HG02642 (cell line): ENCODE measurements at regions not wholly inside any gene's neighbourhood (a gene's known extent, or its start where the extent isn't known, plus 50 kb on each side); places are given as distances from the start of the nearest gene placed in this dataset.

Experiments
- ATAC-seq: cut with Tn5 transposase; IDR thresholded peaks from one replicate; pipeline ENCODE4 v1.9.1; 2021; ENCODE audit warnings: mild to moderate bottlenecking; ENCODE audit not compliant: unreplicated experiment, poor library complexity

DNA sequence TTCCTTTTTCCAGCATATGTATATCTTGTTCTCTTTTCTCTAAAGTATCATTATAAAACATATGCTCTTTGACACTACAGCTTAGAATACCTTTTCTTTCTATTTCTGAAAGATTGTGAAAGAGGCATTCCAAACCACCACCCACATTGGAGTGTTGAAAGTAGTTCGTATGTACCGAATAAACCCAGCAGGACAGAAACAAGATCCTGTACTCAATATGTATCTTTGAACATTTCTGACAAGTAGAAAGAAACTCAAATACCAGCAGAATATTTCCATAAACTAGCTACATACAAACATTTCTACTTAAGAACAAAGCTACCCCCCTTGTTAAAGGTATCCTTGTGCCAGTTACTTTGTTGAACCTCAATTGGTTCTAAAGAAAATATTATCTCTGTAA is 415.3 kb upstream of the ALCAM start:
- ATAC-seq, result no peak

DNA sequence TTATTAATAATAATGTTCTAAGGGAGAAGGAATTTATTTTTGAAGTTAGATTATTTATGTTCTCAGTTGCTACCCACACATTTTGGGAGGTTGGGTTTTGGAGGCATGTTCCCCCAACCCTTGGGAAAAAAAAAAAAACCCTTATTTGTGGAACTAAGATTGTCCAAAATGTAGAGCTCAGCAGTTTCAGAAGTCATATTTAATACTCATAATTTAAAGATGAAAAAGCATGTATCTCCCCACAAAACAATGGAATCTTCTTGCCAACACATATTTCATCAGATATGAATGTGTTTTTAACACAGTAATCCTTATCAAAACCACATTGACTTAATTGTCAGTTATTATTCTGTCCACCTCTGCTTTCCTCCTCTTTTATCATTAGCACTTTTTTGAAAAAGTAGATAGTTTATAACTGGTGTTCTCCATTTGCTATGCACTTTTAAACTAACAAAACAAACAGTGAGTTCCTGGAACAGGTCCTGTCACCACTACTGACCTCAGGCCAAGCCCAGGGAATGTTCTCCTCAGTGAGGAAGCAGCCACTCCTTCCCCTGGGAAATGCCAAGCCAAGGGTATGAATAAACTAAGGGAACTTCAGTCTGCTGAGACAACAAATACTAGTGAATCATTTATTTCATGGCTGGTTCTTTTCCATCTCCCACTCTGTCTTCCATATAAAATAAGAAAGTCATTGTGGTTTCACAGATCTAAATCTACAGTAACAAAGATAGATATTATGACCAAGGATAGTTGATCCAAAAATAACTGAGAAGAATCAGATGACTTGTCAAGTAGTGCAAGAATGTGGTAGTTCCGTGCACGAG is 414.4 kb upstream of the ALCAM start:
- ATAC-seq, result no peak

DNA sequence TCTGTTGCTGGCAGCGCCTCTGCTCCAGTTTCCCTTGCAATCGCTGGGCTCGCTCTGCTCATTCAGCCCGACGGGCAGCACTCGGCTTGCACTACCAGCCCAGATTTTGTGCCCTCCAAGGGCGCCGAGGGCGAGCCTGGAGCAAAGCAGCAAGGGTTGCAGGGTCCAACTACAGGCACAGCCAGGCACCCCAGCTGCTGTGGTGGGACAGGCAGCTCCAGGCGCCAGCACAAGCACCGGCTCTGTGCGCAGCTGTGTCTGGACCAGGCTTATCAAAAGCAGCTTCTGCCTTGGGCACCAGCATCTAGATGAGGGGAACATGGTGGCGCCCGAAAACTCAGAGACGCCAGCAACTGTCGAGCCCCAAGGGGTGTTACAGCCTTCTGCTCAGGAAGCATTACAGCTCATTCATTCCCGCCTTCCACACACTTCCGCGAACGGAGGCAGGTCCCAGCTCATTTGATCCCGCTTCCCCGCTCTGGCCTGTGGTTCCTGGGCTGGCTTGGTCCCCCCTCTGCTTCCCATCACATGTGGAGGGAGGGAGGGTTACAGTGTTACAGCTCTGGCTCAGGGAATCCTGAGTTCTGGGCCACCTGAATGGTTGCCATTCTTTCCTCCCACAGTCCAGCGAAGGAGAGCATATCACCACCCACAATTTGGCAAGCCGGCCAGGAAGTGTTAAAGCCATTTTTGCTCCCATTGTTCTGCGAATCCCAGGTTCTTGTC is 409.9 kb upstream of the ALCAM start:
- no peak for ATAC-seq

DNA sequence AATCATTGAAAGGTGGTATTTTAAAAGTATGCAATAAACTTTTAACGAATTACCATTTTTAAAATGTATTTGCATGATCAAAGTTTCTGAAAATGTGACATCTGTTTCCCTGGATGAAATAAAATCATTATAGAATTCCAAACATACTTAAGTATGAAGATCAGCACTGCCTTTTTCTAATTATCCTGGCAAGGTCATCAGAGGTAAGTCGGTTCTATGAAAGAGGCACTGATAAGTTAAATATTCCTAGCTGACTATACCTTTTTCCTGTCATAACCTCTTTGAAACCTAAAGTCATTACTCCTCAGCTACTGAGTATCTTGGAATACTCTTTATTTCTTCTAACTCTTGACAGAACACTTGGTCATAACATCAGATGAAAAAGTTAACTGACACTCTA is 406.1 kb upstream of the ALCAM start:
- no peak for ATAC-seq

- no peak for ATAC-seq
Measured at GRCh38 chr3:104961851-104962250, 404.9 kb upstream of the ALCAM start.

DNA sequence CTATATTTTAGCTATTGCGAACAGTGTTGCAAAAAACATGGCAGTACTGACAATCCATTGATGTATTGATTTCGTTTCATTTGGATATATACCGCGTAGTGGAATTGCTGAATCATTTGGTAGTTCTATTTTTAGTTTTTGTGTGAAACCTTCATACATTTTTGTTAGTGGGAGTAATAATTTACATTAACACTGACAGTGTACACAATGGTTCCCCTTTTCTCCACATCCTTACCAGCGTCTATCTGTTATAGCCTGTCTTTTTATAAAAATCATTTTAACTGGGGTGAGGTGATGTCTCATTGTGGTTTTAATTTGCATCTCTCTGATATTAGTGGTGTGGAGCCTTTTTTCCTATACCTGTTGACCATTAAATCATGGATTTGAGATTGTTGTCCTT is 392.4 kb upstream of the ALCAM start:
- ATAC-seq, result no peak

DNA sequence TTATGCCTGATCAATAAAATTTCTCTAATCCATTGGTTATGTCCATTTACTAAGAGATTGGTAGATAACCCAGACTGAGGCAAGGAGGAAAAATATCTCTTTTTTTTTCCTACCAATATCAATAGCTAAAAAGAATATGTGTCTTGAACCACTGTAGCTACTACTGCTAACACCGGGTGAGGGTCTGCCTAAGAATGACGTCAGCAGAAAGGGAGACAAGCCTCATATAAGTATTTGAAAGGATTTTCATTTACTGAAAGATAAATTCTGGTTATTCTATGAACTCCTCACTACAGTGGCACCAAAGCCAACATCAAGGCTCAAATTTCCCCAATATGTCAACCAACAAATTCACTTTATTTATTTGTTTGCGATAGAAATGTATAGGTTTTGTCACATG is 389.0 kb upstream of the ALCAM start:
- no peak for ATAC-seq

DNA sequence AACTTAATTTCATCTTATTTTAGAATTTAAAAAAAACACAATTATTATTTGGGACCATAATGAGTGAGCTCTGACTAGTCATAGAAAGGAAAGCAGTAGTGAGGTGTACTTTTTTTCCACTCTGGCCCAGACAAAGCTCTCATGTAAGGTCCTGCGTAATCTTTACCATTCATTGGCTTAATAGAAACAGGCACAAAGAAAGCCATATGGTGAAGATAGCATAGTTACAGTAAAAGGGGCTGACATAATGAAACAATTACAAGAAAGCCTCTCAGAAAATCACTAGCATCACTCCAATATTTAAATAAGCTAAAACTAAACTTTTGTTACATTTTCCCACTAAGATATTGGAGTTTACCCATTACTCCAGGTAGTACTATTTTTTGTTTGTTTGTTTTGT is 384.6 kb upstream of the ALCAM start:
- ATAC-seq, result no peak

DNA sequence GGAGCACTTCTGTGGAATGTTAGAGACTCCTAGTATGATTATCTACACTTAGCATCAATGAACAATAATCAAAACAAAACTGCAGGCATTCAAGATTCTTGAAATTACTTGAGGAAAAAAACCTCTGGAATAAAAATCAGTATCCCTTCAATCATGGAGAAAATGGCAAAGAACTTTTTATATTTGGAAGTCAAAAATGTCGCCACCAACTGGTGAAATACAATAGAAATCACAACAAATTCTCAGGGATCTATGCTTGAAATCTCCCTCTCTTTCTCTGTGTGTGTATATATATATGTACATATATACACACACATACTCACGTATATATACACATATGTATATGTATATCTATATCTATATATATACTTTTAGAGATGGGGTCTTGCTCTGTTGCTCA is 378.9 kb upstream of the ALCAM start:
- no peak for ATAC-seq

DNA sequence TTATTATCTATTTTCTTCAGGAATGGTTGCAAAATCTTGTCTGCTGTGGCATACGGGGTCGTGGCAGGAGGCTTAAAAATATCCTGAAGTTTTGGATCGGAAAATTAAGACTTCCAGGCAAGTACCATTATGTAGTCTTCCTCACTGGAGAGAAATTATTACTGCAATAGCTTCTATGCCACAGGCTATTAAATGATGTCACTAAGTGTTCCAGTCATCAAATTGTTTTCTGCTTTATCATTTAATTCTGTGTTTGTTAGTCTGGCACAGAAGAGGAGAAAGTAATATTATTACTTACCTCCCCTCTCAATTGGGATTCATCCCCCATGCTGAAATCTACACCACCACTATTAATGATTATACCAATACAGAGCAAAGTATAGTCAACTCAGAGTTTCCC is 378.2 kb upstream of the ALCAM start:
- ATAC-seq, result no peak

DNA sequence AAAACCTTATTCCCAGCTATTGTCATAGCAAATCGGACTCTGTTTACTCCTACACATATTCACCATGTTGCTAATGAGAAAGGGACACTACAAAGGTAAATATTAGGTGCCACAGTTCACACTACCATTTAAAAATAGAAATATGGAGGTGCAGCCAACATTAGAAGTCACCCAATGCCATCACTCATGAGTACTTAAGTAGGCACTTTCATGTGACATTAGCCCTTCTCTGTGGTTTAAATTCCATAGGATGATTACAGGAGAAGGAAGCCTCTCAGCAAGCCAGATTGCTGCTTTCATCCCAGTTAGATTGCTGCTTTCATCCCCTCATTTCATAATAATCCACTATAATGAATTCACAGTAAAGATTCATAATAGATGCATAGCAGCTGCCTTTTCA is 376.8 kb upstream of the ALCAM start:
- no peak for ATAC-seq

DNA sequence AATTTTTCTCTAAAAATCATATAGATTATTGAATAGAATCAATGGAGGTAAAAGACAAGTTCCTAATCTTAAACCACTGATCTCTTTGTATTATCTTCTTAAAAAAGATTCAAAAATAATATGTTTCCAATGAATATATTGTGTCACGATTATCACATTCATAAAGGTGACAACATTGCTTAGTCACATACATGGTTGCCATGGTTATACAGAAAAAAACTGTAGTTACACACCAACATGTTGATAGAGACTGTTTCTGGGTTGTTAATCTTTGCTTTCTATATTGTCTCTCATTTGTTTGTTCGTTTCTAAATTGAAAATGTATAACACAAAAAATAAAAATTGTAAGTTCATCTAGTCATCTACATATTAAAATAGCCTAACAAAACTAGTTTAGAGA is 376.0 kb upstream of the ALCAM start:
- ATAC-seq, result no peak

GRCh38 chr3:104992676-104993075 is 374.0 kb upstream of the ALCAM start:
- ATAC-seq, result no peak

DNA sequence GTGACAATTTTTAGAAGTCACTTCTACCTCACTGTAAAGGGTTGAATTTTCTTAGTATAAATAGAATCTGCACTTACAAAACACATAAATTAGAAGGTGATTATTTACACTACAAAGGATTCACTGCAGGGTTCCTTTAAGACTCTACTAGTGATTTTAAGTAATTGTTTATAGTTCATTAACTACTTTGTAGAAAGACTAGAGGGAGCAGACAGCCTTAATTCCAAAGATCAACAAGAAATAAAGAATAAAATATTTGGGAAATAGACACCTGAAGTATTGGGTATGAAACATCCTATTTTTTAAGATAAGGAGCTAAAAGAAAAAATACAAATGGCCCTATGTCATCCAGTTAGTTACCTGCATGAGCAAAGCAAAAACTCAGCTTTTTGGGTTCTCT is 360.5 kb upstream of the ALCAM start:
- ATAC-seq, result no peak

DNA sequence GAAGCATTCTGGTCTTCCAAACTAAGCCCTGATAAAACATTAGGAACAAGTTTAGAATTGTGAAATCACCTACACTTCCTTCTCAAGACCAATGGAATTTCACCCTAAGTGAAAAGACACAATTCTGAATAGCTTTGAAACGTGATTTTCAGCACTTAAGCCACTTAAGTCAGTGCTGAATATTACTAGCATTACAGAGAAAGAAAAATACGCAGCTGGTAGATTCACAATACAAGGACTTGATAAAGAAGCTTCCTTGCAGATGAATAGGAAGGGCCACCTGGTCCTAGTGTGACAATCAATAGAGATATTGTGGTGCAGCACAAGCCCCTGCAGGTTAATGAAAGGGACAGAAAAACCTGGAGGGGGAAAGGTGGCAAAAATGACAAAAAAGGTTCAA is 353.1 kb upstream of the ALCAM start:
- ATAC-seq, result no peak

GRCh38 chr3:105014631-105015030 is 352.1 kb upstream of the ALCAM start:
- ATAC-seq, result no peak

DNA sequence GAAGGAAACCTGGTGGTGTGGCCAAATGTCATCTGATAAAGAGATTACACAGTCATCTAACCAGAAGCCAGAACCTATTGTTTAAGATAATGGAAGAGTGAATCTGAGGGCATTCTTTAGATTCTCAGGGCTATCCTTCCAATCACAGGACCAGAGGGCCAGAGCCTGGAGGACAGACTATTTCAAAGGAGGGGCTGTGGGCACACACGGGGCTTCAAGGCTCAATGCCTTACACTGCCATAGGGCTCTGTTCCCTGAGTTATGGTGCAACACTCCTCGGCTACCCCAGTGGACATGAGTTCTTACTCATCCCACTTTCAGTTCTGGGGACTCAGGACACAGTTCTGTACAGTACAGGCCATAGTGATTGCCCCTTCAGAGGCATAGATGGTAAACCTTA is 343.9 kb upstream of the ALCAM start:
- ATAC-seq, result no peak

- no peak for ATAC-seq
Measured at GRCh38 chr3:105030211-105030610, 336.5 kb upstream of the ALCAM start.

- ATAC-seq, result no peak
Measured at GRCh38 chr3:105032541-105032940, 334.2 kb upstream of the ALCAM start.

- ATAC-seq, result no peak
Measured at GRCh38 chr3:105033081-105033480, 333.6 kb upstream of the ALCAM start.

DNA sequence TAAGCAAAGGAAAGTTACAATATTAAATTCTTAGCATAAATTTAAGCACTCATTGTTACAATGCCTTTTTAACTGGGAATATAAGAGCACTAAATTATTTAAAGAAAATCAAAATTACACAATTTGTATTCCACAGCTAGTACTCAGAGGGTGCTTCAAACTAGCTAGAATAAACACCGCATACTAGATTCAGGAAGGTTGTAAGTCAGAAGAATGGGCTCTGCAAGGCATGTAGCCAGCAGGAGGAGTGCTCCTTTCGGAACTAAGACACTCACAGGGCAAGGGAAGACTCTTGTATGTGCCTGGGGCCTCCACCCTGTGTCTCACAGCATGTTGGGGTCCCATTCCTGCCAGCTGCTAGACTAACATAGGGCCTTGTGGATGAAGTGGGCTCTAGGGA is 327.7 kb upstream of the ALCAM start:
- no peak for ATAC-seq

- no peak for ATAC-seq
Measured at GRCh38 chr3:105040026-105040622, 326.6 kb upstream of the ALCAM start.
